ENCODE measurements at regions not wholly inside any gene's neighbourhood (a gene's known extent, or its start where the extent isn't known, plus 50 kb on each side); places are given as distances from the start of the nearest gene placed in this dataset.
A peak's percentile ranks its signal among the peaks of the same experiment; 100 is the strongest.

DNA sequence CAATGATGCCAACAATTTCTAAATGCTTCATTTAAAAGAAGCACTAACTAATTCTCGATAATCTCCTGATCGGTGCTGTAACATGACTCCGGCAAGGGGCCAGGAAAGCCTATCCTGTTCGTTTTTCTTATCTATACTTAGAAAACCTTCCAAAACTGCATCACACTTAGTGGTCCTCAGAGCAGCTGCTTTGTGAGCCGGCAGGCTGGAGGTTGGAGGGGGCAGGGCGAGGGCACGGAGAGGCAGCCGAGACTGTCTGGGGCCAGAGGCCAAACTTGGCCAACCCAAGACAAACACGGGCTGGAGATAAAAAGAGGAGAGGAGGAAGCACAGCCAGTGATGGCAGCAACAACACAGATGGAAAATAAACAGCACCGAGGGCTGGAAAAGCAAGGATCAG is 455.7 kb downstream of the BCOR start:
- no peak for DNase-seq (ENCODE audit: low read depth)
- no peak overlapping the region for H3K4me3 ChIP-seq (ENCODE audit: low read length)
- TF ChIP-seq, protein P1, sequence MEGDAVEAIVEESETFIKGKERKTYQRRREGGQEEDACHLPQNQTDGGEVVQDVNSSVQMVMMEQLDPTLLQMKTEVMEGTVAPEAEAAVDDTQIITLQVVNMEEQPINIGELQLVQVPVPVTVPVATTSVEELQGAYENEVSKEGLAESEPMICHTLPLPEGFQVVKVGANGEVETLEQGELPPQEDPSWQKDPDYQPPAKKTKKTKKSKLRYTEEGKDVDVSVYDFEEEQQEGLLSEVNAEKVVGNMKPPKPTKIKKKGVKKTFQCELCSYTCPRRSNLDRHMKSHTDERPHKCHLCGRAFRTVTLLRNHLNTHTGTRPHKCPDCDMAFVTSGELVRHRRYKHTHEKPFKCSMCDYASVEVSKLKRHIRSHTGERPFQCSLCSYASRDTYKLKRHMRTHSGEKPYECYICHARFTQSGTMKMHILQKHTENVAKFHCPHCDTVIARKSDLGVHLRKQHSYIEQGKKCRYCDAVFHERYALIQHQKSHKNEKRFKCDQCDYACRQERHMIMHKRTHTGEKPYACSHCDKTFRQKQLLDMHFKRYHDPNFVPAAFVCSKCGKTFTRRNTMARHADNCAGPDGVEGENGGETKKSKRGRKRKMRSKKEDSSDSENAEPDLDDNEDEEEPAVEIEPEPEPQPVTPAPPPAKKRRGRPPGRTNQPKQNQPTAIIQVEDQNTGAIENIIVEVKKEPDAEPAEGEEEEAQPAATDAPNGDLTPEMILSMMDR (conservative IDR thresholded peaks at IDR 0.05; ENCODE audit: low read depth, low read length): no peak

DNA sequence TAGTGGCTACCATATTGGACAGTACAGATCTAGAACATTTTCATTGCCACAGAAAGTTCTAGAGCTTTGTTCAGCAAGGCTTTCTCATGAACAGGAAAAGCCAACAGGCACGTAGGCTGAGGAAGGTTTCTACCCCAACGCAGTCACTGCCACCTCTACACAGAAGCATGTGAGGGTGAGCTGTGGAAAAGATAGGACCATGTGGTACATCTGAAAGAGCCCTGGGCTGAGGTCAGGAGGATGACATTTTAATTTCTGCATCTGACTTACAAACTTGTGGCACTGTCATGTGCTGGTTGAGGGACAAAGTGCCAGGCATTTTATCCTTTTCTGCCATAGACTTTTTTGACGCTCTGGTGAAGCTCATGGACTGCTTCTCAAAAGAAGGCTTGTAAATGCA is 454.2 kb downstream of the BCOR start:
- TF ChIP-seq, protein P1 (conservative IDR thresholded peaks at IDR 0.05; ENCODE audit: low read depth, low read length): no peak
- no peak overlapping the region for H3K4me3 ChIP-seq (ENCODE audit: low read length)
- DNase-seq (ENCODE audit: low read depth): no peak

DNA sequence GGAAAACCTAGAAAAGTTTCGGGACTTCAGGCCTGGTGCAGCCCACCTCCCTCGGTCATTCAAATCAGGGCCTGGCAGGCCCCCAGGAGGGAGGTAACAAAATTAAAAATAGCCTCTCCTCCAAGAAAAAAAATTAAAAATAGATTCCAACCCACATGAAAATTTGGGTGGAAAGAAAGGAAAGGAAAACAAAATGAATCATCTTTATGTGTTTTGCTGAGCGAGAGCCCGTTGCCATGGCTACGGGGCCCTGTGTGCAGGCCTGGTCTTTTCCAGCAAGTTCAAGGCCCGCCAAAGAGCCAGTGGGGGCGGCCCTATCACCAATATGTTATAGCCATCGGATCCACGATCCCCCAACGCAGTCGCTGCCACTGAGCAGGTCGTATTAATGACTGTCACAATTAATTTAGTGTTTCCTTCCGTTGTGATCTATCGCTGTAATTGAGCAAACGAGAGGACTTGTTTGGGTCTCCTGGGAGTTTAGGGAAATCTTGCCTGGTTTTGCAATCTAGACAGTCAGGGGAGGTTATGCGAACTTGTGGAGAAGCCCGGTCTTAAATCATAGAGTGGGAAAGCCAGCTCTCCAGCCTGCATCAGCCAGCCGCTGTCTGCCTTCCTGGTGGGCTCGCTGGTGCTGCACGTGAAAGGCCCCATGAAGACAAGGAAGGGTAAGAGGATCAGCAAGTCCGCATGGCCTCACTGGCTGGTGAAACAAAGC is 452.4 kb downstream of the BCOR start:
- TF ChIP-seq, protein P1 (conservative IDR thresholded peaks at IDR 0.05; ENCODE audit: low read depth, low read length): no peak

DNA sequence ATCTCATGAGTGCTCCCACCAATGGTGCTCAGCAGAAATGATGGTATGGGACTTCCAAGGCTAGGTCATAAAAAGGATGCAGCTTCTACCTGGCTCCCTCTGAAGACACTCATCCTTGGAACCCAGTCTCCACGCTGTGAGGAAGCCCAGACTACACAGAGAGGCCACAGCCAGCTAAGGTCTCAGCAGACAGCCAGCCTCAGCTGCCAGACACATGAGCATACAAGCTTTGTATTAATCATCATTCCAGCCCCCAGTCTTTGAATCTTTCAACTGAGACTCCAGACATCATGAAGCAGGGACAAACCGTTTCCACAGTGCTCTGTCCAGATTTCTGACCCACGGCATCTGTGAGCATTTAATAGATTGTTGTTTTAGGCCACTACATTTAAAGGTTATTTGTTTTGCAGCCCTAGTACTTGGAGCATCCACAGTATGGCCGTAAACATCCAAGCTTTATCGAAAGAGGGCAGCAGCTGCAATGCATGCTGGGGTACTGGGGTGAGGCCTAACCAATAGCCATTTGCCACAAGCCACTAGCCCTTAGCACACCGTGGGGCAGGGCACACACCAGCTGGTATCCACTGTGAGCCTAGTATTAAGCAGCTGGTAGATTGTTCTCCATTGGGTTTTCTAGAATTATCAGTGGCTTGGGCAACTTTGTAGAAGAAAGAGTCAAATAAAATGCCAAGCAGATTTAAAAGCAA is 449.1 kb downstream of the BCOR start:
- DNase-seq (ENCODE audit: low read depth): no peak
- TF ChIP-seq, protein P1 (conservative IDR thresholded peaks at IDR 0.05; ENCODE audit: low read depth, low read length): no peak
- H3K4me3 ChIP-seq (ENCODE audit: low read length): no peak overlapping the region

More for the DNA sequence above, 452.4 kb downstream of the BCOR start:
- DNase-seq (ENCODE audit: low read depth): no peak
- H3K4me3 ChIP-seq (ENCODE audit: low read length): no peak overlapping the region

DNA sequence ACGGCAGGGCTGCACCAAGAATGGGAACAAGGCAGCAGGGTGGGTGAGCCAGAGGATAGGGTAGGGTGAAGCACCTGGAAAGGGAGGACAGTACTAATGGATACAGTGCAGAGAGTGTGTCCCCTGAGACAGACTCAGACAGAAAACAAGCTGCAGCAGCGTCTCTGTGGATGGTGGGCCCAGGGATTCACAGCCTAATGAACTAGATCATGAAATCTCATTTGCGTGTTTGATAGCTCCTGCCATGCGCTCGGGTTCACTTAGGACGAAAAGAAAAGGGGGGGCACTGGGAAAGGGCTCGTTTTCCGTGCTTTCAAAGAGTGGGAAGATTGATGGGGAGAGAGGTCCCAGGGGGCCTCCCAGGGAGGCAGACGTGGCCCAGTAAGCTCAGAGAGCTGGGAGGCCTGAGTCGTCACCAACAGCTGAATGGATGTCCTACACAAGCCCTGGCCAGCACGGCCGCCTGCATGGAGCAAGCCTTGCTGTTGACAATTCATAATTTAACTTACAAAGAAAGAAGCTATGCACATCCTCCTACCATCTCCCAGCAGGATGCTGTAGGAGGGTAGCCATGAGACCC is 446.9 kb downstream of the BCOR start:
- no peak for DNase-seq (ENCODE audit: low read depth)
- TF ChIP-seq, protein P1 (conservative IDR thresholded peaks at IDR 0.05; ENCODE audit: low read depth, low read length): no peak
- no peak overlapping the region for H3K4me3 ChIP-seq (ENCODE audit: low read length)

DNA sequence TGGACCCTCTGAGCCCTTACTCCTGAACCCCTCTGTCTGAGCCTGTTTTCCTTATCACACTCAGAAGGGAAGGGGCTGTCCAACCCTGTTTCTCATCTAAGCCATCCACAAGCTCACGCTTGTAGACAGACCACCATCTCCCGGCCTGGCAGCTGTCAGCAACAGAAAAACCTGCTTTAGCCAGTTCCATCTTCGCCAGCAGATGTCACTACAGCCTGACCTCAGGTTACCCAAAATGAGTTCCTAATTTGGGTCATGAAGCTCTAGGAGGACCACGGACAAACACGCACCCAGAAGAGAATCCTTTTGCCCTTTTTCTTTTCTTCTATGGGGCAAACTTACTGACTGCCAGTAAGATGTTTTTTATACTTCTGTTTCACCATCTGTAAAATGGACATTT is 445.4 kb downstream of the BCOR start:
- DNase-seq (ENCODE audit: low read depth): no peak
- TF ChIP-seq, protein P1 (conservative IDR thresholded peaks at IDR 0.05; ENCODE audit: low read depth, low read length): peak; percentile 28
- no peak overlapping the region for H3K4me3 ChIP-seq (ENCODE audit: low read length)
